ENCODE measurements at regions not wholly inside any gene's neighbourhood (a gene's known extent, or its start where the extent isn't known, plus 50 kb on each side); places are given as distances from the start of the nearest gene placed in this dataset.
"Not testable (repeated sequence)": the region's sequence is repeated elsewhere in the genome, so short reads cannot be mapped to it uniquely, and the experiment has no call there.

- no peak for DNase-seq (ENCODE audit: low read depth)
These were observed 201.4 kb upstream of the LRP1B start for GRCh38 chr2:142332196-142332595.

- DNase-seq (ENCODE audit: low read depth), result no peak
These were observed 199.6 kb upstream of the LRP1B start for GRCh38 chr2:142330458-142330857.

GRCh38 chr2:142325870-142326269, 195.1 kb upstream of the LRP1B start:
- no peak for DNase-seq (ENCODE audit: low read depth)

- DNase-seq (ENCODE audit: low read depth), result no peak
These were observed 192.4 kb upstream of the LRP1B start for GRCh38 chr2:142323206-142323605.

- no peak for DNase-seq (ENCODE audit: low read depth)
These were observed 191.0 kb upstream of the LRP1B start for GRCh38 chr2:142321706-142322280.

GRCh38 chr2:142320067-142320466, 189.3 kb upstream of the LRP1B start:
- no peak for DNase-seq (ENCODE audit: low read depth)

- DNase-seq (ENCODE audit: low read depth), result no peak
These were observed 185.2 kb upstream of the LRP1B start for GRCh38 chr2:142316049-142316448.

- DNase-seq (ENCODE audit: low read depth), result no peak
These were observed 184.5 kb upstream of the LRP1B start for GRCh38 chr2:142315346-142315745.

GRCh38 chr2:142314164-142314563, 183.3 kb upstream of the LRP1B start:
- DNase-seq (ENCODE audit: low read depth), result no peak

- DNase-seq (ENCODE audit: low read depth), result no peak
These were observed 179.7 kb upstream of the LRP1B start for GRCh38 chr2:142310530-142310929.

- DNase-seq (ENCODE audit: low read depth), result no peak
These were observed 177.9 kb upstream of the LRP1B start for GRCh38 chr2:142308744-142309143.

GRCh38 chr2:142307616-142308115, 176.8 kb upstream of the LRP1B start:
- DNase-seq (ENCODE audit: low read depth), result no peak

GRCh38 chr2:142307086-142307485, 176.3 kb upstream of the LRP1B start:
- no peak for DNase-seq (ENCODE audit: low read depth)

GRCh38 chr2:142306131-142306530, 175.3 kb upstream of the LRP1B start:
- no peak for DNase-seq (ENCODE audit: low read depth)

GRCh38 chr2:142300517-142300916, 169.7 kb upstream of the LRP1B start:
- no peak for DNase-seq (ENCODE audit: low read depth)

GRCh38 chr2:142299021-142299420, 168.2 kb upstream of the LRP1B start:
- no peak for DNase-seq (ENCODE audit: low read depth)

GRCh38 chr2:142294225-142294624, 163.4 kb upstream of the LRP1B start:
- DNase-seq (ENCODE audit: low read depth), result no peak

GRCh38 chr2:142291969-142292368, 161.2 kb upstream of the LRP1B start:
- no peak for DNase-seq (ENCODE audit: low read depth)

- DNase-seq (ENCODE audit: low read depth), result no peak
These were observed 160.1 kb upstream of the LRP1B start for GRCh38 chr2:142290931-142291330.

GRCh38 chr2:142286618-142287017, 155.8 kb upstream of the LRP1B start:
- DNase-seq (ENCODE audit: low read depth), result no peak

GRCh38 chr2:142285480-142285879, 154.7 kb upstream of the LRP1B start:
- DNase-seq (ENCODE audit: low read depth), result no peak

- not testable (repeated sequence) for DNase-seq (ENCODE audit: low read depth)
These were observed 153.5 kb upstream of the LRP1B start for GRCh38 chr2:142284336-142284735.

- DNase-seq (ENCODE audit: low read depth), result no peak
These were observed 150.0 kb upstream of the LRP1B start for GRCh38 chr2:142280831-142281230.

GRCh38 chr2:142270990-142271389, 140.2 kb upstream of the LRP1B start:
- DNase-seq (ENCODE audit: low read depth), result no peak

Measured in myocyte (in vitro differentiated cells).